B cell (primary cell): ENCODE measurements at regions not wholly inside any gene's neighbourhood (a gene's known extent, or its start where the extent isn't known, plus 50 kb on each side); places are given as distances from the start of the nearest gene placed in this dataset.
"Not testable (repeated sequence)": the region's sequence is repeated elsewhere in the genome, so short reads cannot be mapped to it uniquely, and the experiment has no call there.

Source experiments
- ATAC-seq: fragments of 200-7000 bp; cut with Tn5 transposase; one replicate; pipeline ENCODE4 v1.10.0; 2021; ENCODE audit warnings: low read depth, mild to moderate bottlenecking, moderate number of reproducible peaks, moderate library complexity
- CTCF ChIA-PET: fragments of 350-600 bp; sonication (Branson Sonifier 250); formaldehyde crosslinking; loops from one replicate; lab custom pipeline; 2021; ENCODE audit warnings: antibody characterized with exemption, inconsistent platforms; lab: Charles Lee
- POLR2A ChIA-PET: fragments of 350-600 bp; sonication (Branson Sonifier 250); formaldehyde crosslinking; loops from one replicate; lab custom pipeline; 2021; ENCODE audit warnings: antibody characterized with exemption; lab: Charles Lee
- DNase-seq: peaks from one replicate; pipeline ENCODE4 v3.0.0; 2013
- H2AFZ ChIP-seq: 2 replicates; pipeline ENCODE4 v1.6.1; 2012; ENCODE audit warnings: mild to moderate bottlenecking, low read depth, low read length; ENCODE audit not compliant: insufficient read depth, poor library complexity, severe bottlenecking
- H3K27ac ChIP-seq, 2 donors: 1 replicate in 1 of 2; 2 replicates in 1 of 2; pipeline ENCODE4 v1.5.1; 2012 to 2013; ENCODE audit warnings: low read length in 2 of 2, mild to moderate bottlenecking in 2 of 2, moderate library complexity in 1 of 2
- H3K27me3 ChIP-seq, 4 experiments: fragments of 200-600 bp in 1 of 4; sonication (generic) in 1 of 4; replicated peaks in 1 of 4; 1 replicate in 2 of 4; 2 replicates in 2 of 4; pipeline versions ENCODE4 v1.6.1 to v1.7.0; 2013 to 2016; ENCODE audit warnings: low read length in 3 of 4, mild to moderate bottlenecking in 2 of 4, mixed read lengths in 1 of 4, moderate library complexity in 1 of 4; ENCODE audit not compliant: insufficient read depth in 4 of 4, control insufficient read depth in 3 of 4; ENCODE audit errors: control extremely low read depth in 1 of 4
- H3K36me3 ChIP-seq, 2 experiments: replicated peaks in 1 of 2; 1 replicate in 1 of 2; 2 replicates in 1 of 2; pipeline versions ENCODE4 v1.6.1 to v1.7.1; 2013; ENCODE audit warnings: low read length in 1 of 2; ENCODE audit not compliant: insufficient read depth in 2 of 2, control insufficient read depth in 1 of 2; ENCODE audit errors: control extremely low read depth in 1 of 2, extremely low read depth in 1 of 2
- H3K4me1 ChIP-seq, 2 donors: fragments of 200-600 bp in 1 of 2; sonication (generic) in 1 of 2; 1 replicate in 1 of 2; 2 replicates in 1 of 2; pipeline versions ENCODE4 v1.5.1 to v1.6.1; 2013 to 2017; ENCODE audit warnings: low read length in 2 of 2; ENCODE audit not compliant: control insufficient read depth in 2 of 2, insufficient read depth in 2 of 2
- H3K4me2 ChIP-seq: replicated peaks from 2 replicates; pipeline ENCODE3; 2012; ENCODE audit warnings: mild to moderate bottlenecking, low read depth, low read length; ENCODE audit not compliant: poor library complexity, severe bottlenecking
- H3K4me3 ChIP-seq, 5 experiments: fragments of 200-600 bp in 1 of 5; sonication (generic) in 1 of 5; 1 replicate in 3 of 5; 2 replicates in 2 of 5; pipeline versions ENCODE4 v1.5.1 to v1.7.0; 2011 to 2016; ENCODE audit warnings: low read length in 4 of 5, mild to moderate bottlenecking in 4 of 5, low read depth in 2 of 5, control low read depth in 1 of 5, moderate library complexity in 1 of 5; ENCODE audit not compliant: insufficient read depth in 1 of 5; ENCODE audit errors: control extremely low read depth in 1 of 5, extremely low read depth in 1 of 5
- H3K79me2 ChIP-seq: fragments of 200-600 bp; sonication (generic); one replicate; pipeline ENCODE4 v1.6.0; 2016; ENCODE audit warnings: low read length; ENCODE audit not compliant: control insufficient read depth, insufficient read depth
- H3K9ac ChIP-seq: fragments of 200-600 bp; sonication (generic); 2 replicates; pipeline ENCODE4 v1.6.1; 2017; ENCODE audit warnings: mild to moderate bottlenecking, low read length, moderate library complexity
- H3K9me3 ChIP-seq, 3 donors: one replicate each; pipeline versions ENCODE4 v1.6.1 to v1.7.1; 2013; ENCODE audit warnings: low read length in 2 of 3; ENCODE audit not compliant: control insufficient read depth in 2 of 3, insufficient read depth in 1 of 3; ENCODE audit errors: control extremely low read depth in 1 of 3
- H4K20me1 ChIP-seq: 2 replicates; pipeline ENCODE4 v1.6.0; 2012; ENCODE audit warnings: mild to moderate bottlenecking, low read length; ENCODE audit not compliant: insufficient read depth, control insufficient read depth, poor library complexity, severe bottlenecking
- H3K27ac Mint-ChIP-seq: one replicate; pipeline ENCODE4 v1.8.0; 2021; ENCODE audit warnings: mixed read lengths
- H3K27me3 Mint-ChIP-seq: one replicate; pipeline ENCODE4 v1.8.0; 2021; ENCODE audit warnings: mixed read lengths
- H3K4me1 Mint-ChIP-seq: one replicate; pipeline ENCODE4 v1.8.0; 2021; ENCODE audit warnings: mixed read lengths
- H3K4me3 Mint-ChIP-seq: one replicate; pipeline ENCODE4 v1.8.0; 2021; ENCODE audit warnings: mixed read lengths
- H3K9me3 Mint-ChIP-seq: one replicate; pipeline ENCODE4 v1.8.0; 2022; ENCODE audit warnings: mixed read lengths; ENCODE audit not compliant: insufficient read depth
- CTCF ChIP-seq: fragments of 200-600 bp; IDR thresholded peaks from one replicate; pipeline ENCODE4 v1.8.0; 2022; ENCODE audit warnings: antibody characterized with exemption, mild to moderate bottlenecking
- EZH2 ChIP-seq: IDR thresholded peaks from 2 replicates; pipeline ENCODE4 v1.6.1; 2012; ENCODE audit warnings: borderline replicate concordance, low read depth, mild to moderate bottlenecking, moderate library complexity, low read length; ENCODE audit not compliant: insufficient read depth, poor library complexity, severe bottlenecking
- WGBS: methylation state at CpG from one replicate; pipeline ENCODE4 v1.1.5; 2013; ENCODE audit warnings: missing lambda C conversion rate; ENCODE audit not compliant: insufficient coverage; 5-methylcytosine and 5-hydroxymethylcytosine counted together
- intact Hi-C: fragments of 100-400 bp; cut with micrococcal nuclease; formaldehyde crosslinking; loops from one replicate; pipeline ENCODE4 v1.10.0; 2022

GRCh38 chr13:52324831-52325230, 81.1 kb downstream of the THSD1 start:
- intact Hi-C loops, H3K9me3 ChIP-seq, DNase-seq, H3K36me3 ChIP-seq, H3K4me2 ChIP-seq, CTCF ChIA-PET, H3K4me1 ChIP-seq, H3K4me3 ChIP-seq, H3K27me3 ChIP-seq, H3K4me3 Mint-ChIP-seq, H3K27ac Mint-ChIP-seq, H3K79me2 ChIP-seq, ATAC-seq, H3K9me3 Mint-ChIP-seq, H4K20me1 ChIP-seq, H2AFZ ChIP-seq, H3K4me1 Mint-ChIP-seq, POLR2A ChIA-PET, H3K27ac ChIP-seq, H3K9ac ChIP-seq: not testable (repeated sequence)
- peaks cover 12% of the 10 kb centered on the region for H3K27me3 Mint-ChIP-seq
- WGBS = no CpG with 5 or more reads among the region's 2 CpGs

DNA sequence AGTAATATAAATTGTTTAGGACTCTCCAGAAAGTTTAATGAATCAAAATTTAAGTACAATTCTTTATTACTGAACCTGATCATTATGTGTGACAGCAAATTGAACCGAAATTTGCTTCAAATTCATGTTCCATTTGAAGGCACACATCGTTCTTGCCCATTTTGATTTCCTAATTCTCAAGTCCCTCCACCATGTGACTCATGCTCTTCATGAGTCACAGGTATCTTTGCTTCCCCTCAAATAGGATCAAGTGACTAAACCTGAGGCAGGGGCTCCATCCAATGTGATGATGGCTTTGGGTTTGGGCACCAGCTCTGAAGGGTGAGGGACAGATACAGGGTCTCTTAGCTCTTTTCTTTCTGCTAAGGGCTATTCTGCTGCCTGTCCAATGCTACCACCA, 86.1 kb downstream of the THSD1 start:
- H3K9me3 ChIP-seq = no peaks in the 10 kb centered on the region
- no peaks in the 10 kb centered on the region for H4K20me1 ChIP-seq
- no peaks in the 10 kb centered on the region for H3K36me3 ChIP-seq
- intact Hi-C loops = no loop called here
- no peak overlapping the region for H2AFZ ChIP-seq
- H3K79me2 ChIP-seq = no peaks in the 10 kb centered on the region
- H3K4me1 Mint-ChIP-seq = peaks cover 3% of the 10 kb centered on the region
- H3K4me1 ChIP-seq = no peaks in the 10 kb centered on the region
- DNase-seq (no peak), ATAC-seq (no peak)
- H3K4me2 ChIP-seq = no peak overlapping the region
- H3K27ac ChIP-seq = no peak overlapping the region
- 60% methylated on average over 1 of the region's 2 CpGs for WGBS
- CTCF ChIA-PET = no interaction called here
- H3K27me3 Mint-ChIP-seq = peaks cover 33% of the 10 kb centered on the region
- no peak overlapping the region for H3K4me3 ChIP-seq
- no peak overlapping the region for H3K9ac ChIP-seq
- H3K9me3 Mint-ChIP-seq = no peaks in the 10 kb centered on the region
- H3K4me3 Mint-ChIP-seq = no peak overlapping the region
- TF ChIP-seq EZH2 = no peak
- no peak for TF ChIP-seq CTCF
- no peak overlapping the region for H3K27ac Mint-ChIP-seq
- POLR2A ChIA-PET = no interaction called here
- peaks cover 0 to 3% (median 0%) of the 10 kb centered on the region in 4 experiments for H3K27me3 ChIP-seq

GRCh38 chr13:52309833-52310232, 96.1 kb downstream of the THSD1 start:
- H3K9me3 Mint-ChIP-seq, H3K79me2 ChIP-seq, H3K9ac ChIP-seq, H3K4me1 ChIP-seq, ATAC-seq, H4K20me1 ChIP-seq, H3K27ac Mint-ChIP-seq, CTCF ChIA-PET, H3K9me3 ChIP-seq, H3K36me3 ChIP-seq, H3K27ac ChIP-seq, POLR2A ChIA-PET, intact Hi-C loops, H3K4me3 Mint-ChIP-seq, H3K4me1 Mint-ChIP-seq, H3K4me2 ChIP-seq, DNase-seq, H3K27me3 ChIP-seq, H3K4me3 ChIP-seq, H2AFZ ChIP-seq: not testable (repeated sequence)
- peaks cover 14% of the 10 kb centered on the region for H3K27me3 Mint-ChIP-seq
- WGBS = 40% methylated on average over 2 of the region's 6 CpGs
